NCI-H1436 treated with DMSO at 0.1 percent for 48 hours (cell line): ENCODE measurements at regions not wholly inside any gene's neighbourhood (a gene's known extent, or its start where the extent isn't known, plus 50 kb on each side); places are given as distances from the start of the nearest gene placed in this dataset.
"Not testable (repeated sequence)": the region's sequence is repeated elsewhere in the genome, so short reads cannot be mapped to it uniquely, and the experiment has no call there.

Source experiments
- DNase-seq: peaks from one replicate; lab custom pipeline; 2025; lab: John Stamatoyannopoulos, UW

- no peak for DNase-seq
Observed at GRCh38 chr6:6748001-6748400, 159.5 kb downstream of the LY86 start.

GRCh38 chr6:6749702-6750491 is 161.4 kb downstream of the LY86 start:
- DNase-seq: no peak

GRCh38 chr6:6750594-6751265 is 162.2 kb downstream of the LY86 start:
- DNase-seq: no peak

- DNase-seq: no peak
Observed at GRCh38 chr6:6751266-6751596, 162.7 kb downstream of the LY86 start.

GRCh38 chr6:6751619-6752023 is 163.1 kb downstream of the LY86 start:
- DNase-seq: no peak

GRCh38 chr6:6752129-6752528 is 163.6 kb downstream of the LY86 start:
- DNase-seq: no peak

- DNase-seq: no peak
Observed at GRCh38 chr6:6753301-6753700, 164.8 kb downstream of the LY86 start.

- DNase-seq: no peak
Observed at GRCh38 chr6:6756526-6756925, 168.0 kb downstream of the LY86 start.

GRCh38 chr6:6758546-6758914 is 170.0 kb downstream of the LY86 start:
- DNase-seq: no peak

GRCh38 chr6:6758915-6759654 is 170.6 kb downstream of the LY86 start:
- no peak for DNase-seq

GRCh38 chr6:6760002-6760401 is 171.5 kb downstream of the LY86 start:
- DNase-seq: no peak

- DNase-seq: not testable (repeated sequence)
Observed at GRCh38 chr6:6762566-6762965, 174.0 kb downstream of the LY86 start.

GRCh38 chr6:6764764-6765434 is 176.4 kb downstream of the LY86 start:
- no peak for DNase-seq

- no peak for DNase-seq
Observed at GRCh38 chr6:6766230-6766905, 177.8 kb downstream of the LY86 start.

- no peak for DNase-seq
Observed at GRCh38 chr6:6769466-6769865, 180.9 kb downstream of the LY86 start.

- DNase-seq: no peak
Observed at GRCh38 chr6:6771224-6771945, 182.9 kb downstream of the LY86 start.

- DNase-seq: no peak
Observed at GRCh38 chr6:6771964-6772363, 183.4 kb downstream of the LY86 start.

GRCh38 chr6:6772751-6773150 is 184.2 kb downstream of the LY86 start:
- DNase-seq: no peak

GRCh38 chr6:6775074-6775473 is 186.6 kb downstream of the LY86 start:
- no peak for DNase-seq

- no peak for DNase-seq
Observed at GRCh38 chr6:6780231-6780630, 191.7 kb downstream of the LY86 start.

- no peak for DNase-seq
Observed at GRCh38 chr6:6781172-6781872, 192.8 kb downstream of the LY86 start.
